ENCODE measurements at regions not wholly inside any gene's neighbourhood (a gene's known extent, or its start where the extent isn't known, plus 50 kb on each side); places are given as distances from the start of the nearest gene placed in this dataset.
"Not testable (repeated sequence)": the region's sequence is repeated elsewhere in the genome, so short reads cannot be mapped to it uniquely, and the experiment has no call there.

DNA sequence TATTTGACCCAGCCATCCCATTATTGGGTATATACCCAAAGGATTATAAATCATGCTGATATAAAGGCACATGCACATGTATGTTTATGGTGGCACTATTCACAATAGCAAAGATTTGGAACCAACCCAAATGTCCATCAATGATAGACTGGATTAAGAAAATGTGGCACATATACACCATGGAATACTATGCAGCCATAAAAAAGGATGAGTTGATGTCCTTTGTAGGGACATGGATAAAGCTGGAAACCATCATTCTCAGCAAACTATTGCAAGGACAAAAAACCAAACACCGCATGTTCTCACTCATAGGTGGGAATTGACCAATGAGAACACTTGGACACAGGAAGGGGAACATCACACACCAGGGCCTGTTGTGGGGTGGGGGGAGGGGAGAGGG is 147.3 kb upstream of the STK26 start:
- intact Hi-C loops (cut with micrococcal nuclease): not testable (repeated sequence)

DNA sequence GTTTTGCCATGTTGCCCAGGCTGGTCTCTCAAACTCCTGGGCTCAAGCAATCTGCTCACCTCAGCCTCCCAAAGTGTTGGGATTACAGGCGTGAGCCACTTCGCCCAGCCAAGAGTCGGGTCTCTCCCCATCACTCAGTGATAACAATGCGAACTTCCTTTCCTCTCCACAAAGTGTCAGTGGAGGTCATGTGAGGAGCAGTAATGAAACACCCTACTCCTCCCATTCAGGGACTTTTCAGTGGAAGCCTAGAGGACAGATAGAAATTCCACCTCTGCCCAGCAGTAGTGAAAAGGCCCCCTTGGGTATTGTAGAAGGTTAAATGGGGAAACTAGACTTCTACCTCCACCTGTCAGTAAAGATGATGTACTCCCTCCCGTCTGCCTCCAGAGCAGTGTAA is 141.9 kb upstream of the STK26 start:
- intact Hi-C loops (cut with micrococcal nuclease): no loop called here

DNA sequence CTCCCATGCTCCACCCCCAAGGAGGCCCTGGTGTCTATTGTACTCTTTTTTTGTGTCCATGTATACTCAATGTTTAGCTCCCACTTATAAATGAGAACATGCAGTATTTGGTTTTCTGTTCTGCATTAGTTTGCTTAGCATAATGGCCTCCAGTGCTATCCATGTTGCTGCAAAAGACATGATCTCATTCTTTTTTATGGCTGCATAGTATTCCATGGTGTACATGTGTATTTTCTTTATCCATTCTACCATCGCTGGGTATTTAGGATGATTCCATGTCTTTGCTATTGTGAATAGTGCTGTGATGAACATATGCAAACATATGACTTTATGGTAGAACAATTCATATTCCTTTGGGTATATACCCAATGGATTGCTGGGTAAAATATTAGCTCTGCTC is 138.1 kb upstream of the STK26 start:
- intact Hi-C loops (cut with micrococcal nuclease): not testable (repeated sequence)

DNA sequence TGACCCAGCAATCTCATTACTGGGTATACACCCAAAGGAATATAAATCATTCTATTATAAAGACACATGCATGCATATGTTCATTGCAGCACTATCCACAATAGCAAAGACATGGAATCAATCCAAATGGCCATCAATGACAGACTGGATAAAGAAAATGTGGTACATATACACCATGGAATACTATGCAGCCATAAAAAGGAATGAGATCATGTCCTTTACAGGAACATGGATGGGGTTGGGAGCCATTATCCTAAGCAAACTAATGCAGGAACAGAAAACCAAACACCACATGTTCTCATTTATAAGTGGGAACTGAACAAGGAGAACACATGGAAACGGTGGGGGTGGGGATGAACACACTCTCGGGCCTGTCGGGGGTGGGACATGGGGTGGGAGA is 129.2 kb upstream of the STK26 start:
- intact Hi-C loops (cut with micrococcal nuclease): not testable (repeated sequence)

DNA sequence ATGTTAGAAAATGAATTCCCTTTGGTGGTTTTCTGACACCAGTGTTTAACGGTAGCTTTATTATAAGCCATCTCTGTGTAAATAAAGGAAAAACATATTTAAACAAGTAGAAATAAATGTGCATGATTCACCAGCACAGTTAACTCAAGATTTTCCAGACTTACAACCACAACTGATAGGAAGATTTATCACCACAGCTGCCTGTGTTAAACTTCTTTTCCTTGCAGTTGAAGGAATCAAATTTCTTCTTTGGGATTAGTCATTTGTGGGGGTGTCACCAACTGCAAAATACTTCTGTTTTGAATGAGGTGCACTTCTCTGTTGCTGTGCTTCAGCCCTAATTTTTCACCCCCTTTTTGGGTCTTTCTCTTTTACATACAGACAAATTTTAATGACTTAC is 128.1 kb upstream of the STK26 start:
- intact Hi-C loops (cut with micrococcal nuclease): loop anchor here (1.0 to 5.0 kb wide), 3 partner anchors 127 to 324 kb away; partner anchors contain the start of genes RAP2C and STK26

DNA sequence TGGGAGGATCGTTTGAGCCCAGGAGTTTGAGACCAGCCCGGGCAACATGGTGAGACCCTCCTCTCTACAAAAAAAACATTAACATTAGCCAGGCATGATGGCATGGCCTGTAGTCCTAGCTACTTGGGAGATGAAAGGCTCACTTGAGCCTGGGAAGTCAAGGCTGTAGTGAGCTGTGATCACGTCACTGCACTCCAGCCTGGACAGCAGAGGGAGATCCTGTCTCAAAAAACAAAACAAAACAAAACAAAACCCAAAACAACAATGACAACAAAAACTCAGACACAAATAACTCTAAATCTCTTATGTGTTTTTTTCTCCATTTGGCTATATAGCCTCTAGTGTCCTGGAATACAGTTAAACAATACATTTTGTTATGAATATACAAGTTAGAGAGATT is 127.3 kb upstream of the STK26 start:
- intact Hi-C loops (cut with micrococcal nuclease): loop anchor here (1.0 to 5.0 kb wide), 3 partner anchors 126 to 323 kb away; partner anchors contain the start of genes RAP2C and STK26

DNA sequence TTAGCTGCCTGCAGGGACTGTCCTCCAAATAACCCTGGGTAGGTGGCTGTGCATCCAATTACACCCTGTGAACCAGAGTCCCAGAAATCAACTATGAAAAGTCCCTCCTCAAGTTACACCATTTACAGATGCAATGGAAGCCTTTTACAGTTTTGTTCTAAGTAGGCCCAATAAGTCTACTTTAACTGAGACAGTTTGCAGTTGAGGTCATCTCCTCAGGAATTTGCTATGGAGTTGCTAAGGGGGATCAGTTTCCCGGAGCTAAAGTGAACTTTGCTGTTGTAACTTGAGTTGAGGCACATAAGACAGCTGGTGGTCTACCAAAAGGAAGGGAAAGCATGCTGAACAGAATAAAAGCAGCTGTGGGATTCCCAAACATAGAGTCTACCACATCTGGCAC is 121.6 kb upstream of the STK26 start:
- intact Hi-C loops (cut with micrococcal nuclease): no loop called here

DNA sequence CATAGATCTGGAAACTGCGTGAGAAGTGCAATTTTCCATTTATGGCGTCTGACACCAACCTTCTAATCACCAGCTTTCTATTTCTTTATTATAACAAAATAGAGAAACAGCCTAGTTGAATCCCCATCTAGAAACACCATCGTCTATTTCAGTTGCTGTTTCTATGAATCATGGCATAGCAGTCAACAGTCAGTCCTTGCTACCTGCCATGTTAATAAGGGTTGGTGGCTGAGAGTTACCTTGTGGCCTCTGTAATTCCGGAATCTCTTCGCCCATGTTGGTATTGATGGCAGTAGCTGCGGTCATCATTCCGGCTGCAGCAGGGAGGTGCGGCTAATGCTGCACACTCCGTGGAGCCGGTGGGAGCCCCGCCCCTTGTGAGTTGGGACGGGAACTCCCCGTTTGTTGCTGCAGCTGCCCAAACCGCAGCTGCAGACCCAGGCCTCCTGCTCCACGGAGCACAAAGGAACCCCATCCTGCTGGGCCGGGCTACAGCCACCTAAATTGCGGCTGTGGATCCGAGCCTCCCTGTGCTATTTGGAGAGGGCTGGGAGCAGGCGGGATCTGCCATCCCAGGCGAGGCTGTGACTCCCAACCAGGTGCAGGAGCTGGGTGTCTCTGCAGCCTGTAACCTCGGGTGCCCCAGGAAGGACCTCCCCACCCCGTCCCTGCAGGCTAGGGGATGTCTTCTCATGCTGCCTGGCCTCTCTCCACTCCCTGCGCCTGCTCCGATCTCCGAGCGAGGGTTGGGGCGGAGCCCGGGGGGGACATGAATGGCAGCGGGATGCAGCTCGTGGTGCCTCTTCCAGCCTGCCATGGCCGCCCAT is 115.4 kb upstream of the STK26 start:
- intact Hi-C loops (cut with micrococcal nuclease): no loop called here

DNA sequence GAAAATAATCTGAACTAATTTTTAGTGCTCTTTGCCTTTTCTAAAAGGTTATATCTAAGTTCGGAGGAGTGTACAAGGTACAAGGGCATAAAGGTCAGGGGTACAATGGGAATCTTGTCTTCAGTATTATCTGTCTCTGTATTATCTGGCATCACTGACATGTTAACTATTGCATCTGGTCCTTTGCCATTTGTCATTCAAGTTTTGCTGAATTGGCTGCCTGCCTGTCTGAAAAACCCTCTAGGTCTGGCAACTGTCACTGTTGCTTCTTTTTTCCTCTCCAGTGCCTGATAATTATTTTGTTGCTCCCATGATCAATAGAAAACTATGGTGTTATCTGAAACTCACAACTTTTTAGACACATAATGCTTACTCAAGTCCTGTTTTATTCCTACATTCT is 112.5 kb upstream of the STK26 start:
- intact Hi-C loops (cut with micrococcal nuclease): no loop called here

DNA sequence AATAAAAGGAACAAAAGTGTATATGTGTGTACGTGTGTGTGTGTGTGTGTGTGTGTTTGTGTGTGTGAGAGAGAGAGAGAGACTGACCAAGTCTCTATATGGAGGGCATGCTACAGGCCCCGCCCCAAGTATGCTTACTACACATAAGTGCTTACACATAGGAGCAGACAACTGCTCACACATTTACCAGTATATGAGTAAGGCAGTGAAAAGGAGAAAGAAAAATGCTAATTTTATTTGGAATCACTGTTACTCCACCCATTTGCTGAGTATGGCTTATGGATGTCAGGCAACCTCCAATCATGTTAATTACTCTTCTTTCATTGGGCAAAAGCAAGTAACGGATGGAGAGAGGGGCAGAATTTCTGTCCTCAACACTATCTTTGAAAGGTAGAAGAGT is 107.6 kb upstream of the STK26 start:
- intact Hi-C loops (cut with micrococcal nuclease): no loop called here

DNA sequence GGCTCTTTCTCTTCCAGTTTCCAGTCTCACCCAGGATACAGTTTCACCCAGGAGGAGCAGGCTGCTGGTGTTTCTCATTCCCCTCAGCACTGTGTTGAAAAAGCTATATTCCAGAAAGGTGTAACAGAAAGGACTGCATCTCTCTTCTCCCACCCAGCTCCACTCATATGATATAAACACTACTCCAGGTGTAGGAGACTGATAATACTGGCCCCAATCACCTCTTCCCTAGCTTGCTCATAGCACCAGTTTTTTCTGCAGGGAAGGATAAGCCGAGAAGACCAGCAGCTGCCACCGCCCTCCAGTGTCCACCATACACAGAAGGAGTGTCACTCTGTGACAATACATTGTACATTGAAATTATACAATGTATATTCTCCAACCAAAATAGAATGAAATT is 105.5 kb upstream of the STK26 start:
- intact Hi-C loops (cut with micrococcal nuclease): no loop called here

DNA sequence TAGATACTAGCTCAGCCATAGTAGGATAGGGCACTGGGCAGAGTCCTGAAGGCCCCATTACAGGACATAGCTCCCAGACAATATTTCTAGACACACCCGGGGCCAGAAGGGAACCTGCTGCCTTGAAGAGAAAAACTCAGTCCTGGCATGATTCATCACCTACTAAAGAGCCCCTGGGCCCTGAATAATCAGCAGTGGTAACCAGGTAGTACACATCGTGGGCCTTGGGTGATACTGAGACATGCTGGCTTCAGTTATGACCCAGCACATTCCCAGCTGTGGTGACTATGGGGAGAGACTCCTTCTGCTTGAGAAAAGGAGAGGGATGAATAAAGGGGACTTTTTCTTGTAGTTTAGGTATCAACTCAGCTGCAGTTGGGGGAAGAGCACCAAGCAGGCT is 104.3 kb upstream of the STK26 start:
- intact Hi-C loops (cut with micrococcal nuclease): no loop called here

DNA sequence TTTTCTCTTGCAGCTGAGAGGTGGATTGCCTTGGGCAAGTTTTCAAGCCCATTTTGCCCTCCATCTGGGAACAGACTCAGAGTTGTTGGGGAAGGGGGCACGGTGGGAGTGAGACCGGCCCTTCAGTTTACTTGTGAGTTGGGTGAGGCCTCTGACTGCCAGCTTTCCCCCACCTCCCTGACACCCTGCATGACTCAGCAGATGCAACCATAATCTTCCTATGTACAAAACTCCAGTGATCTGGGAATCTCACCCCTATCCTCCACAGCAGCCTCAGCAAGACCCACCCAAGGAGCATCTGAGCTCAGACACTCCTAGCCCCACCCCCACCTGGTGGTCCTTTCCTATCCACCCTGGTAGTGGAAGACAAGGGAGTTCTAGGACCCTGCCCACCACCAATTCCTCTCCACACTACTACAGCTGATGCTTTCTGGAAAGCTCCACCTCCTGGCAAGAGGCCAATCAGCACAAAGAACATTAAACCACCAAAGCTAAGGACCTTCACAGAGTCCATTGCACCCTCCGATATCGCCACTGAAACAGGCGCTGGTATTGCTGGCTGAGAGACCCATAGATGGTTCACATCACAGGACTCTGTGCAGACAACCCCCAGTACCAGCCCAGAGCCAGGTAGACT is 99.4 kb upstream of the STK26 start:
- intact Hi-C loops (cut with micrococcal nuclease): no loop called here

DNA sequence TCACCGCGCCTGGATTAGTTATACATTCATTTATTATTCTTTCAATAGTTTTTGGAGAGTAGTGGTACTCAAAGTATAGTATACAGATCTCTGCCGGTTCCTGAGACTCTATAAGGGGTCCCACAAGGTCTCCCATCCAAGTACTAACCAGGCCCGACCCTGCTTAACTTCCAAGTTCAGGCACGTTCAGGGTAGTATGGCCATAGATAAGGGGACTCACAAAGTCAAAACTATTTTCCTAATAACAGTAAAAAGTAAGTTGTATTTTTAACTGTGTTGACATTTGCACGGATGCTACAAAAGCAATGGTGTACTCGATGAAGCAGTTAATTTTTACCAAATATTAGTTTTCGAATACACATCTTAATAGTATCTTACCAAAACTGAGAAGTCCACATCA is 84.4 kb upstream of the STK26 start:
- intact Hi-C loops (cut with micrococcal nuclease): no loop called here

DNA sequence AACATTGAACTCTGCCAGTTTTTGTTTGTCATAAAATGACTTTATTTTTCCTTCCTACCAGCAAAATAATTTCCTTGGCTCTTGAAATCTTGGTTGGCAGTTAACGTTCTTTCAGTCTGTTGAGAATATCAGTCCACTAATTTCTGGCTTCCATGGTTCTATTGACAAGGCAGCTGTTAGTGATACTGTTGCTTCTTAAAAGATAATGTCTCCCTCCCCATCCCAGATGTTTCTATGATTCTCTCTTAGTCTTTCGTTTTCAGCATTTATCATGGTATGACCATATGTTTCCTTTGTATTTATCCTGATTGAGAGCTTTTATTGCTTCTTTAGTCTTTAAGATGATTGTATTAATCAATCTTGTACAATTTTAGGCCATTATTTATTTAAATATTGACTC is 81.1 kb upstream of the STK26 start:
- intact Hi-C loops (cut with micrococcal nuclease): no loop called here

DNA sequence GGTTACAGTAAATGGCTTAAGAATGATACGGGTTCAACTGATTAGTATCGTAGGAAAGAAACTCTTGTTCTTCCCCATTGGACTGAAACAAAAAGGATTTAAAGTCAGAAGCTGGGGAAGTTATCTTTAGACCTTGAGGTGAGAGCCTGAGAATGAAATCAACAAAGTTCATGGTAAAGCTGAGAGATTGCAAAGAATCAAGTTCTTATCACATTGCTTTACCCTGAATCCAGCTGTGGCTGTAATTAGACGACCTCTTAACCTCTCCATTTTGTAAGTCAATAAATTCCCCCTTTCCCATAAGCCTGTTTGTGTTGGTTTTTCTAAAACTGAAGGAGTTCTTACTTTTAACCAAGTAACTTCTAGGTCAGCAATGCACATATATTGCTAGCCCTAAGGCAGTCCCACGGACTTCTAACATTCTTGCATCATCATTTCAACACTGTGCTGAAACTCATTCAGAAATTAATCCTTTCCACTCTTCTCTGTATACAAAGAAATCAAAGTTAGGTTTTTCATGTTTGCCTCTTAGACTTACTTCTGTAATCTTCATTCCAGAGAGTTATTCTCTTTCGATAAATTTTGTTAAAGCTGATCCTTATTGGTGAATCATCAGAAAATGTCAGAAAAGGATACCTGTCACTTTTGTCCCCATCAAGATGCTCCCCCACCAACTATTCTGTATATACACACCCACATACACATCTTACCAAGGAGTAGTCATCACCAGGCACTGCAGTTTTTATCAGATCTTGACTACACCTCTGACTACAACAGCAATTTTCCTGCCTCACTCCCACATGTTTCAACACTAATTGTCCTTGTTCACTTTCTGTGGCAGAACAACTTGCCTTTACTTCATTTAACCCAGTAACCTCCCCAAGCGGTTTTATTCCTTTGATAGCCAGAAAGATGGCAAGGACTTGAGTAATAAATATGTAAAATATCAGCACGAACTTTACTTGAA is 77.9 kb upstream of the STK26 start:
- intact Hi-C loops (cut with micrococcal nuclease): no loop called here

DNA sequence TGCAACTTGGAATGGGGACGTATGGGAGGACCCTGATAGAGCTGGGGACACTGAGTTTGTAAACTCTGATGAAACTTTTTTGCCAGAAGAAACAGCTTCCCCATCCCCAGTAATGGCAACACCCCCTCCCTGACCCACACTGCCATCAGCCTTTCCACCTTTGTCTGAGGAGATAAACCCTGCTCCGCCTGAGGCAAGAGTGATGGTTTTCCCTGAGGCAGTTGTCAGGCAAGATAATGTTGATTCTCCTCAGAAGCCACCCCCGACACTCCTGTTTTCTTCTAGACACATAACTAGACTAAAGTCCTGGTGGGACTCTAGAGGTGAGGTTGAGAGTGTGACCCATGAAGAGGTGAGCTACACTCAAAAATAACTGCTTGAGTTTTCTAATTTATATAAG is 71.9 kb upstream of the STK26 start:
- intact Hi-C loops (cut with micrococcal nuclease): no loop called here

DNA sequence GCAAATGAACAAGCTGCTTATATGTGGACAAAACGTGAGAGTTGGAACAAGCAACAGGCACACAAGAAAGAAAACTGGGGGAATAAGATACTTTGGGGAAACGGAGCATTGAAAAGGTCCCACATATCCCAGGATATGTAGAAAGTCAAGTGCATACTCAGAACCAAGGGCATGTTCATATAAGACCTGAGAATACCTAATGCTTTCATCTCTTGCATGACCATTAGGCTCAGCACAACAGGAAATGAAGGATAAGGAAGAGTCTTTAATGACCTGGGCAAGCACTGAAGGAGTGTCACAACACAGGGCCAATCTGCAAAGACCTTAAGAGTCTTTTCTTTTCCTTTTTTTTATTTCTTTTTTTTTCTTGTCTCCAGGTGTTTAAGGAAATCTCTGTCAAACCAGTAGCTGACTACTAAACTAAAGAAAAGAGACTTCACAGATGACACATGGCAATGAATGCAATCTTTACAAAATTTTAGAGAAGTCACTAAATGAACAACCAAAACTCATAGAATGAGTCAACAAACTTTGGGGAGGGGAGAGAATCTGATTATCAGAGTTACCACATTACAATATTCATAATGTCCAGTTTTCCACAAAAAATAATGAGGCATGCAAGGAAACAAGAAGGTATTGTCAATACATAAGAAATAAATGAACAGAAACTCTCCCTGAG is 67.9 kb upstream of the STK26 start:
- intact Hi-C loops (cut with micrococcal nuclease): no loop called here

DNA sequence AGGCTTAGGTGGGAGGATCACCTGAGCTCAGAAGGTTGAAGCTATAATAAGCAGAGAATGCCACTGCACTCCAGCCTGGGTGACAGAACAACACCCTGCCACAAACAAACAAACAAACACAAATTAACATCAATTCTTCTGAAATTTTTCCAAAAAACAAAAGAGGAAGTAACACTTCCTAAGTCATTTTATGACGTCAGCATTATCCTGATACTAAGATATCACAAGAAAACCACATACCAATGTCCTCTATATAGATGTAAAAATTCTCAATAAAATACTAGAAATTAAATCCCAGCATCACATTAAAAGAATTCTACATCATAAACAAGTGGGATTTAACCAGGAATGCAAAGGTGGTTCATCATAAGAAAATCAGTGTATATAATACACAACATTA is 64.4 kb upstream of the STK26 start:
- intact Hi-C loops (cut with micrococcal nuclease): no loop called here

DNA sequence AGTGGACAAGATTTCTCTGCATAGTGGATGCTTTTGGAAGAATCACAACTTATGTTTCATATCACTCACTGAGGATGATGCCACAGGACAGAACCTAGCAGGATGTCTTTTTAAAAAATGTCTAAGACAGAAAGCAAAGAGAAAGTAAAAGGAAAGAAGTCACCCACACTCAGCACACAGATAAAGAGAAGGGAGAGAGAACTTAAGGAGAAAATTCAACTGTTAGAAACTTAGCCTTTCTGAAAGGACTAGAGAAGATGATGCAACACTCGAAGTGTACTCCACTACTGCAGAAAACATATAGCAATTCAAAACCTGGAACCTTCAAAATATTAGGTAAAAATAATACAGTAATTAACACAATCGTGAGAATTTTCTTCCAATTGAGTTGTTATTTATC is 52.8 kb upstream of the STK26 start:
- intact Hi-C loops (cut with micrococcal nuclease): loop anchor here (1.0 to 2.0 kb wide), 2 partner anchors 16 to 52 kb away; no protein-coding TSS in a partner anchor
